GM21576 (cell line): ENCODE measurements at regions not wholly inside any gene's neighbourhood (a gene's known extent, or its start where the extent isn't known, plus 50 kb on each side); places are given as distances from the start of the nearest gene placed in this dataset.

Source experiments
- ATAC-seq: cut with Tn5 transposase; IDR thresholded peaks from one replicate; pipeline ENCODE4 v1.9.1; 2021; ENCODE audit warnings: mild to moderate bottlenecking, moderate library complexity; ENCODE audit not compliant: unreplicated experiment

DNA sequence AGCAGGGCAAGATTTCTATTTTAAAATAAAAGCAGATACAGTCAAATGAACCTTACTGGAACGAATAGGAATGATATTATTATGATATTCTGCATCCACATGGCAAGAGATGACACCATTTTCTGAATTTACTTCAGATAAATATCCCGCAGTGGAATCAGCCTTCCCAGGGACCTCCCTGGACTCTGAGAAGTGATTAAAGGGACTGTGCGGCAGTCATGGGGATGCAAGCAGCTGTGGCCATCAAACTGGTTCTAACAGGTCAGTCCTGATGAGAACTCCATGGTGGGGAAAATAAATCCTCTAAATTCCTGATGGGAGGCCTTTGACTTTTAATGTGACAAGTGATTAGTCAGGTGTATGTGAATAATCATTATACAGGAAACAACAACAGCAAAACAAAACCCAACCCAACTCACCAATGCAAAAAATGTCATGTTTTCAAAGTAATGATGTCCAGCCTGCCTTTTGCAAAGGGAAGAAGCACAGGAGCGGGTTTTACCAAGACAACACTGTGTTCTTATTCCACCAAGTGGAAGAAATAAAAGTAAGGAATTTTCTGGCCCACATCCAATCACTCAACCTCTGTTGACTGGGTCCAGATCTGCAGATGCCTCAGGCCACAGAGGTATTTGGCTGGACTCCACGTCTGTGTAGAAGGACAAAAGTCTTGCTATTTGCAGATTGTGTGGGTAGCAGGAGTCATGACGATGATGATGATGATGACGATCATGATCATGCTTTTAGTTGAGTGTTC lies 61.9 kb upstream of the CITED2 start:
- no peak for ATAC-seq

GRCh38 chr6:139433631-139434419 lies 59.4 kb upstream of the CITED2 start:
- ATAC-seq: no peak

- ATAC-seq: no peak
These were observed 57.1 kb upstream of the CITED2 start for GRCh38 chr6:139431602-139431956.

- ATAC-seq: no peak
These were observed 56.6 kb upstream of the CITED2 start for GRCh38 chr6:139430899-139431601.

DNA sequence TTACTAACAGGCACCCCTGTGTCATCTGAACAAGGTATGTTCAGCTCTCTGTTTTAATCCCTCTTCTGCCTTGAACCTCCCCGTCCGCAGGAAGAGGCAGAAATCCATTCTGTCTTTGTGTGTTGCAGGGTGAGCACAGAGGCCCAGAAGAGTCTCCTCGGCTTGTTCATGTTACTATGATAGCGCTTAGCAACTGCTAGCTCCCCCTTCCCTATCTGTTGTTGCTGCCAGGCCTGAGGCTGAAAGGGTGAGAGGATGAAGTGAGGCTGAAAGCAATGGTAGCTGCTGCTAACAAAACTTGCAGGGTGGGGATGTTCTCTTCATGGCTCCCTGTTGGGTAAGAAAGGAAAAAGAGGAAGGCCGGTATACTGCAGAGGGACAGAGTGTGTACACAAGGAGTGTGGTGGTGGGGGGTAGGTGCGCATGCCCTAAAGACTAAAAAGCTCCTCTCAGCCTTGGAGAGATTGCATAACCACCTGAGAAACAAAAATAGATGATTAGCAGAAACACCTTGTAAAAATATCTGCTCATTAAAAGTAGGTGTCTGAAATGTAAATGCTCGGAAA lies 55.2 kb upstream of the CITED2 start:
- no peak for ATAC-seq

- no peak for ATAC-seq
These were observed 52.8 kb upstream of the CITED2 start for GRCh38 chr6:139427199-139427598.

GRCh38 chr6:139426795-139427194 lies 52.3 kb upstream of the CITED2 start:
- no peak for ATAC-seq

DNA sequence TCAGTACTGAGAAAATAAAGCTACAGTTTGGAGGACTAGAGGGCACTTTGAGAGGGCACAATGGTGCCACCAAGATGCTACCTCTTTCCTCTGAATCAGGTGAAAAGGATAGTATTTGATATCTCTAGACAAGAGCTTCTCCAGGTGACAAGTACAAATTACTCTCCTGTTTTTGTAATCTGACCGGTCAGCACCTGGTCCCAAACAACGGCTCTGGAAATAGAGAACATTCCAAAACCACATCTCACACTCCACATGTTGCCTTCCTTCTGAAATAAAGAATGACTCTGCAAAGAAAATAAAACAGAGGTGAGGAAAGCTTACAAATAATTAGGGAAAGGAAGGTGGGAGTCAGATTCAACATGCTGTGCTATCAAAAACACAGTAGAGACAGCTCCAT lies 51.3 kb upstream of the CITED2 start:
- ATAC-seq: no peak

GRCh38 chr6:139423971-139424667 lies 49.7 kb upstream of the CITED2 start:
- ATAC-seq: no peak
